Colonic mucosa (tissue), 4 donors: ENCODE measurements at regions not wholly inside any gene's neighbourhood (a gene's known extent, or its start where the extent isn't known, plus 50 kb on each side); places are given as distances from the start of the nearest gene placed in this dataset.

Experiments
- DNase-seq: peaks from one replicate; pipeline ENCODE4 v3.0.0-alpha.2; 2020
- H3K27ac ChIP-seq: fragments of 200-600 bp; one replicate; pipeline ENCODE4 v1.8.0; 2021
- H3K27me3 ChIP-seq: fragments of 200-600 bp; one replicate; pipeline ENCODE4 v1.8.0; 2021
- H3K36me3 ChIP-seq: fragments of 200-600 bp; one replicate; pipeline ENCODE4 v1.8.0; 2021
- H3K4me1 ChIP-seq: fragments of 200-600 bp; one replicate; pipeline ENCODE4 v1.8.0; 2021; ENCODE audit warnings: mild to moderate bottlenecking
- H3K4me3 ChIP-seq: fragments of 200-600 bp; one replicate; pipeline ENCODE4 v1.8.0; 2021
- H3K9ac ChIP-seq, 2 donors: one replicate each; pipeline ENCODE4 v1.7.0; 2013; ENCODE audit warnings: control low read depth in 2 of 2, low read depth in 2 of 2, low read length in 2 of 2
- H3K9me3 ChIP-seq: fragments of 200-600 bp; one replicate; pipeline ENCODE4 v1.8.0; 2021
- CTCF ChIP-seq: fragments of 200-600 bp; IDR thresholded peaks from one replicate; pipeline ENCODE4 v1.8.0; 2022; ENCODE audit warnings: antibody characterized with exemption, mild to moderate bottlenecking
- intact Hi-C: fragments of 100-400 bp; cut with DNase I; formaldehyde crosslinking; loops from one replicate; pipeline ENCODE4 v1.14.1; 2022
- donor health status: healthy.
- donor health status: DM: no; HTN: no; CAD: no.
- donor health status: DM: no; HTN: no; CAD: no.

- intact Hi-C loops: no loop called here
- Histone ChIP-seq H3K27me3 (no peaks in the 10 kb centered on the region), H3K4me3 (no peak overlapping the region), H3K27ac (no peak overlapping the region), H3K4me1 (no peaks in the 10 kb centered on the region), H3K9me3 (no peaks in the 10 kb centered on the region), H3K9ac (no peak overlapping the region), H3K36me3 (no peaks in the 10 kb centered on the region)
- DNase-seq: no peak
- TF ChIP-seq CTCF: no peak
Measured at GRCh38 chr22:47690586-47690985, 928.1 kb downstream of the TBC1D22A start.

- TF ChIP-seq CTCF: no peak
- no peaks in the 10 kb centered on the region for H3K36me3 ChIP-seq
- intact Hi-C loops: no loop called here
- no peak overlapping the region for H3K9ac ChIP-seq
- no peak for DNase-seq
- no peaks in the 10 kb centered on the region for H3K9me3 ChIP-seq
- H3K27ac ChIP-seq: no peak overlapping the region
- no peaks in the 10 kb centered on the region for H3K27me3 ChIP-seq
- H3K4me3 ChIP-seq: no peak overlapping the region
- H3K4me1 ChIP-seq: no peaks in the 10 kb centered on the region
Measured at GRCh38 chr22:47690166-47690565, 927.7 kb downstream of the TBC1D22A start.

- Histone ChIP-seq H3K27me3 (no peaks in the 10 kb centered on the region), H3K36me3 (no peaks in the 10 kb centered on the region), H3K9me3 (no peaks in the 10 kb centered on the region), H3K27ac (no peak overlapping the region), H3K9ac (no peak overlapping the region), H3K4me3 (no peak overlapping the region), H3K4me1 (no peaks in the 10 kb centered on the region)
- intact Hi-C loops: no loop called here
- DNase-seq: no peak
- no peak for TF ChIP-seq CTCF
Measured at GRCh38 chr22:47687776-47688175, 925.3 kb downstream of the TBC1D22A start.

- Histone ChIP-seq H3K27me3 (no peaks in the 10 kb centered on the region), H3K4me3 (no peak overlapping the region), H3K9me3 (no peaks in the 10 kb centered on the region), H3K36me3 (no peaks in the 10 kb centered on the region), H3K9ac (no peak overlapping the region), H3K4me1 (no peaks in the 10 kb centered on the region), H3K27ac (no peak overlapping the region)
- no peak for TF ChIP-seq CTCF
- intact Hi-C loops: no loop called here
- DNase-seq: no peak
Measured at GRCh38 chr22:47687346-47687655, 924.9 kb downstream of the TBC1D22A start.

- DNase-seq: no peak
- no peak overlapping the region for H3K9ac ChIP-seq
- H3K4me1 ChIP-seq: no peaks in the 10 kb centered on the region
- intact Hi-C loops: no loop called here
- no peaks in the 10 kb centered on the region for H3K27me3 ChIP-seq
- no peak for TF ChIP-seq CTCF
- H3K27ac ChIP-seq: no peak overlapping the region
- no peaks in the 10 kb centered on the region for H3K9me3 ChIP-seq
- H3K4me3 ChIP-seq: no peak overlapping the region
- H3K36me3 ChIP-seq: no peaks in the 10 kb centered on the region
Measured at GRCh38 chr22:47686594-47687345, 924.3 kb downstream of the TBC1D22A start.
